Right lobe of liver (tissue), 4 donors: ENCODE measurements at regions not wholly inside any gene's neighbourhood (a gene's known extent, or its start where the extent isn't known, plus 50 kb on each side); places are given as distances from the start of the nearest gene placed in this dataset.

Experiments used
- CTCF ChIP-seq, 4 donors: fragments of 200-600 bp in 3 of 4; fragments of 450-650 bp in 1 of 4; IDR thresholded peaks; one replicate each; pipeline versions ENCODE4 v1.5.1 to v1.8.0; 2016 to 2022; ENCODE audit warnings: antibody characterized with exemption in 4 of 4, mild to moderate bottlenecking in 2 of 4
- POLR2A ChIP-seq: fragments of 450-650 bp; IDR thresholded peaks from one replicate; pipeline ENCODE4 v1.6.1; 2017; ENCODE audit warnings: antibody characterized with exemption, mild to moderate bottlenecking
- donor health status: DM: no; HTN: no; CAD: no.
- donor health status: DM: no; HTN: no; CAD: no.
- donor health status: DM: no; HTN: yes; CAD: no.

- no peak for TF ChIP-seq CTCF (IDR thresholded peaks at IDR 0.05)
- TF ChIP-seq POLR2A, result no peak
These were observed 88.1 kb downstream of the MYL12B start for GRCh38 chr18:3350021-3350420.
